ENCODE measurements at regions not wholly inside any gene's neighbourhood (a gene's known extent, or its start where the extent isn't known, plus 50 kb on each side); places are given as distances from the start of the nearest gene placed in this dataset.

- DNase-seq (ENCODE audit: low read depth): no peak
Measured at GRCh38 chr2:152875701-152876695, 157.6 kb downstream of the ARL6IP6 start.

DNA sequence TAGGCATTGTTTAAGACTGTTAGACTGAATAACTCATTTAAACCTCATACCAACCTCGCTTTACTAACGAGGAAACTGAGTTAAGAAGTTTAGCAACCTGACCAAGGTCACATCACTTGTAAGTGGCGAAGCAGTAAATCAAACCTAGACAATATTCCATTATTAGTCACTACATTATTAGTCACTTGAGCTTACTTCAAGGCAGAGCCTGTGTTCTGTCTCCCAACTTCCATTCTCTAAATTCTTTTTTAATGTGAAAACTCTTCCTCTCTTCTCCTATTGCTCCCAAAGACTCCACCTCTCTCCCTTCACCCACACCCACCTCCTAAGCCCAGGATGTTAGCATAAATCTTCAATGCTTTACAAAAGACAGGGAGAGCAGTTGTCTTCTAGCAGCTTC is 156.5 kb downstream of the ARL6IP6 start:
- DNase-seq (ENCODE audit: low read depth): no peak

GRCh38 chr2:152870239-152870638 is 151.8 kb downstream of the ARL6IP6 start:
- no peak for DNase-seq (ENCODE audit: low read depth)

- no peak for DNase-seq (ENCODE audit: low read depth)
Measured at GRCh38 chr2:152867397-152867796, 149.0 kb downstream of the ARL6IP6 start.

DNA sequence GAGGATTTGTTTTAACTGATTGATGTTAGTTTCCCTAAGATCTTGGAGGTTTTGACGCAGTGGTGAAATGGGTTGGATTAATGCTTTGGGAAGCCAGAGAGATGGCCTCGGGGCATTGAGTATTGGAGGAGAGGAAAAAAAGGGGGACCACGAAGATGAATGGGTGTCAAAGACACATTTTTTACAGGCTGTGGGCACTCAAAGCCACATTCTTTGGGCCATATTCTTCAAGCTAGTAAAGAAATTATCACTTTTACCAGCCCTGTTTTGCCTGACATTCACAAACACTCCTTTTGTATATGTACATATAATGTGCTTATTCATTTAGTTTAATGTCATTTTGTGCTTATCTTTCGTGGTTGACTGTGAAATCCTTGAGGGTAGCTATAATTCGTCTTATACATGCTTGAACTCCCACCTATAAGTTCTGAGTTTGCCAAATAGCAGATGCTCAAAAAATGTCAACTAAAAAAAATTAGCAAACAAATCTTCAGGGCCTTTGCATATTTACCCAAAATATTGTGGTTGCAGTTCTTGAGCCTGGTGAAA is 146.3 kb downstream of the ARL6IP6 start:
- DNase-seq (ENCODE audit: low read depth): no peak

DNA sequence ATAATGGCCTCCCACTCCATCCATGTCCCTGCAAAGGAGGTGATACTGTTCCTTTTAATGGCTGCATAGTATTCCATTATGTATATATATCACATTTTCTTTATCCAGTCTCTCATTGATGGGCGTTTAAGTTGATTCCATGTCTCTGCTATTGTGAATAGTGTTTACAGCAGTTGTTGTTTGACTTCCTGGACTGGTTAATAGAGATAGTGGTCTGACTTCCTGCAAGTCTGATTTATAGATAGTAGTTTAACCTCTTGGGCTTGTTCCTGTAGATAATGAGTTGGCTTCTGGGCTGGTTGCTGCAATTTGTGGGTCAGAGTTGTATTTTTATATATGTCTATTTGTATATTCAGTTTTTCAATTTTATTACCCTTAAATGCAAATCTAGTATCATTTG is 145.4 kb downstream of the ARL6IP6 start:
- DNase-seq (ENCODE audit: low read depth): no peak

DNA sequence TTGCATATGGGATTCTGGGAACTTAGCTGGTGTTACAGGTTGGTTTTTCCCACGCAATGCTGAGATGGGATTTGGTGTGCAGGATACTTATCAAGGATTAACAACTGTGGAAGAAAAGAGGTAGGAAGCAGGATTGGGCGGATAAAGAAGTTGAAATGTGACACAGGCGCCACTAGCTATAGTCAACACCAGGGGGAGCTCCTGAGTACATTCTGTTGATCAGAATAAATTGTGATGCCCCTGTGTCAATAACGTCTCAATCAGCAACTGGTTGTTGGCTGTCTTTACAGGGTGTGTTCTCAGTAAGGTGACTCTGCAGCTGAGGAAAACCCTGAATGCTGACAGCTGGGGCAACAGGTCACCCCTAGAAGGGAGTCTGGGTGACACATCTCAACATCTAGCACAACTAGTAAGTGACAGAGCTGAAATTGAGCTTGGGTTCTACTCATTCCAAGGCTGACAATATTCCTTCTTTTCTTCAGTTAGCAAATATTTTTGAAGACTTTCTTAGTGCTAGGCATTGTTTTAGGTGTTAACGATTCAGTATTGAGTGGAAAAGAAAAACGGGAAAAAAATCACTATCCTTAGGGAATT is 143.0 kb downstream of the ARL6IP6 start:
- DNase-seq (ENCODE audit: low read depth): no peak

DNA sequence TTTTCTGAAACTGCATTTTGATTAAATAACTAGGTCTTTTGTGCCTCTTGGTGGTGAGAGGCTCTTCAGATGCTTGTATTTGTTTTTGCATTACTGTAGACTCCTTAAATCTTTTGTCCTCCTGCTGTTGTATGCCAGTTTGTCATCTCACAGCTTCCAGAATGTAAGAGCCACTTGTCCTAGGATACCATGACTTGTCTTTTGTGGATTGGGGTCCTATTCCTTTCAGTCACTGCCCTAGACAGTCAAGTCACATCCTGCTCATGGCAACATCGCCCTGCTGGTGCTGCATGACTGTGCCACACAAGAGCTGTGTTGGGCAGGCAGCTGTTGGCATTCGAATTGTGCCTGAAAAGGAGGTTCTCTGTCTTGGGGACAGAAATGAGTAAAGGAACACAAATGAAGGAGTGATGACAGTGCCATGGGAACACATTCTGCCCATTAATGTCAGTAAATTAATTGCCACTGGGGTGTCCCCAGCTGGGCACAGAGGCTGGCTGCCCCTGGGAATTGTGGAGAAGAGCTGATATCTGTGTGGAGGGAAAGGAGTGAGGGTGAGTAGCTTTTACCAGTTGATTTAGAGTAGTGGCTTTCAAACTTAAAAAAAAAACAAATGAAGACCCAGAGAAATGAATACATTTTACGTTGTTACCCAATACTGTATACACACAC is 140.3 kb downstream of the ARL6IP6 start:
- DNase-seq (ENCODE audit: low read depth): no peak

DNA sequence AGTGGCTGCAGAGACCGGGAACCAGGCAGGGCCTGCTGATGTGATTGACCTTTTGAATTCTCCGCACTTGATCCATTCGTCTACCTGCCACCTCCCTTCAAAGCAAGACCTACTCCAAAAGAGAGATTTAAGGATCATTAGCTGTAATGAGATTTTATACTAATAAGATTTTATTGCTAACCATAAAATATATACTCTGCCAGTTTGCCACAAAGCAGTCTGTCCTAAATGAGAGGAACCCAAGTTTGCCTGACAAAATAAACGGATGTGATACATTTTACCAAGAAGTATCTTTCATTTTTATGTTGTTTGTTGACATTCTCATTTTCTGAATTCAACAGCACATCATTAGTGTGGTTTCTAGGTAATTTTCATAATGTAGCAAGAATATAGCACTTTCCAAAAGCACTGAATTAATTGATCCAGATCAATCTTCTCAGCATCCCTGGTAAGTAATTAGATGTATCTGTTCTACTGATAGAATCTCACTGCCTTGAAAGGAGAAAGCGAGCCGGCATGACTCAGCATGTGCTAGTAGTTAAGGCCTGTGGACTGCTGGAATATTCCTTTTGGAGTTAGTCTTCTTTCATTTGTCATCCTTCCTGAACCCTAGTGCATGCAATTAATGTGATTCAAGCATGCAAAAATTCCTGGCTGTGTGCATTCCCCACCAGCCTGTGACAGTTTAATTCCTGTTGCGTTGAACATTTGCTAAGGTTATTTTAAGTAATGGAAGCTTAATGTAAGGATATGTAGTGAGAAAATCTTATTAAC is 128.5 kb downstream of the ARL6IP6 start:
- no peak for DNase-seq (ENCODE audit: low read depth)

- no peak for DNase-seq (ENCODE audit: low read depth)
Measured at GRCh38 chr2:152835674-152836073, 117.3 kb downstream of the ARL6IP6 start.

DNA sequence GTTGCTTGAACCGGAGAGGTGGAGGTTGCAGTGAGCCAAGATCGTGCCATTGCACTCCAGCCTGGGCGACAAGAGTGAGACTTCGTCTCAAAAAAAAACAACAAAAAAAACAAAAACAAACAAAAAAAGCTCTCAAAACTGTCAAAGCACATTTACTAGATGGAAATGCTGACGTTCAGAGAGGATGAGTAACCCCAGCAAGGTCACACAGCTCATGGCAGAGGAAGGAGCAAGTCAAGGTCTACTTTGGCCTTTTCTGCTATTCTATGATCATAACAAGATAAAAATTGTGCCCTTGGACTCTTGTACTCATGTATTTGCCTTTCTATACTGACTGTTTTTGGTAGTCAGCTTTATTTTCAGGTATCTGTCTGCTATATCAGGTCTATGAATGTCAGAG is 109.5 kb downstream of the ARL6IP6 start:
- no peak for DNase-seq (ENCODE audit: low read depth)

DNA sequence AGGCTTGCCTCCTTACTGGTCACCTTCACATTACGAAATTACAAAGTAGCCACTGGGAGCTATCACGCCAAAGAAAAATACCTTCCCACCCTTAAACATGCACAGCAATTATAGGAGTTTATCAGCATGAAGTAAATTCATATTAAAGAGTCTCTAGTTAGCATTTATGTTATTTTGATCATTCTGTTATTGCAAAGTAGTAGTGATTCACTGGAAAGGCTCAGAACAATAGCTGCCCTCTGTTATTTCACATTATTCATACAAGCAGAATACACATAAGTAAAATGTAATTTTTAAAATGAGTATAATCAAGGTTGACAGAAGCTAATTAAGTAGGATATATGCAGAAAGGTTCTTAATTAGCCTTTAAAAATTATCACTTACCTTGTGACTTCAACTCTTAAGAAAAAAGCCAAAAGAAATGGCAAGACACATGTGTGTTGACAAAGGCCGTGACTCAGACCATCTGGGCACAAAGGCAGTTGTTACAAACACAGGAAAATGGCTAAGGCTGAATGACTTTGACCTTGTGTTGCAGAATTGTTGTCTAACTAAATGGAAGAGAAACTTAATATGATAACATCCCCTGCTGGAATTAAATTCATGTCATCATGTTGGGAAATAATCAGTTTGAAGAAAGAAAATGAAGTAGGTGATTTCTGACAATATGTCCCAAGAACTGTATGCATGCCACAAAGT is 108.3 kb downstream of the ARL6IP6 start:
- DNase-seq (ENCODE audit: low read depth): no peak

- DNase-seq (ENCODE audit: low read depth): no peak
Measured at GRCh38 chr2:152825834-152826233, 107.4 kb downstream of the ARL6IP6 start.

GRCh38 chr2:152823905-152824304 is 105.5 kb downstream of the ARL6IP6 start:
- DNase-seq (ENCODE audit: low read depth): no peak

GRCh38 chr2:152822676-152823075 is 104.3 kb downstream of the ARL6IP6 start:
- DNase-seq (ENCODE audit: low read depth): no peak

GRCh38 chr2:152820048-152820447 is 101.6 kb downstream of the ARL6IP6 start:
- DNase-seq (ENCODE audit: low read depth): no peak

DNA sequence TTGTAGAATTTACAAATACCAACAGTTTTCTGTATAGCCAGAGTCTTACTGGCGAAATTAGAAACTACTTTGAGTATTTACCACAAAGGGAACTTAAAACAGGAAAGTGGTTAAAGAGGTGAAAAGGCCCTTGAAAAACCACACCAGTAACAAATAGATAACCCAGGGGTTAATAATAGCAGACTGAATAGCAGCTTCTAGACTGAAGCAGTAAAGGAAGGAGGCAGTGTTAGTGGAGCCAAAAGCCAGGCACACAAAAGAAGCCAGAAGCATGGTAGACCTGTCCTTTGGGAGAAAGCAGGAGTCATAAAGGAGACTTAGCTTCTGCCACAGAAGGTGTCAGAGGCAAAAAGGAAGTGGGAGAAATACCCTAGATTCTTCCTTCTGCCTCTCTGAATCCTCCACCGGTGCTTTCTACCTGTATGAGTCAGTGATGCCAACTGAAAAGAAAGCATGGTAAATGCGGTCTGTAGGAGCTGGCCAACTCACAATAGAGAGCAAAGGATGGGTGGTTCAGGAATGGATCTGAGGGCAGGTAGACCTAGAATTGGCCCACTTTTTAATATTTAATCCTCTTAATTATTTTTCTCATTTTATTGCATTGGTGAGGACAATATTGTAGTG is 97.3 kb downstream of the ARL6IP6 start:
- no peak for DNase-seq (ENCODE audit: low read depth)

DNA sequence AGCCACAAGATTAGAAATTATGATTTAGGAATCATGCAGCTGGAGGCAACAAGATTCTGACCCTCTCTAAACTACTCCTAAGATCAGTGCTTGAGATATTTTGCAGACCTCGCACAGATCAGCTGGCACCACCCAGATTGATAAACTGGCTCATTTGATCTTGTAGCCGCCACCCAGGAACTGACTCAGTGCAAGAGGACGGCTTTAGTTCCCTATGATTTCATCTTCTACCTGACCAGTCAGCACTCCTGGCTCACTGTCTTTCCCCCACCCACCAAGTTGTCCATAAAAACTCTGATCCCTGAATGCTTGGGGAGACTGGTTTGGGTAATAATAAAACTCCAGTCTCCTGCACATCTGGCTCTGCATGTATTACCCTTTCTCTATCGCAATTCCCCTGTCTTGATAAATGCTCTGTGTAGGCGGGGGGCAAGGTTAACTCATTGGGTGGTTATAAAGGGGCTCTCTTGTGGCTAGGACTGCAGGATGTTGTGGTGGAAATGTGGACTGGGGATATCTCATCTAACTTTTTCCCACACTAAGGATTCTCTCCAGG is 96.1 kb downstream of the ARL6IP6 start:
- no peak for DNase-seq (ENCODE audit: low read depth)

GRCh38 chr2:152813351-152813750 is 94.9 kb downstream of the ARL6IP6 start:
- DNase-seq (ENCODE audit: low read depth): no peak
